ENCODE measurements at regions not wholly inside any gene's neighbourhood (a gene's known extent, or its start where the extent isn't known, plus 50 kb on each side); places are given as distances from the start of the nearest gene placed in this dataset.

DNA sequence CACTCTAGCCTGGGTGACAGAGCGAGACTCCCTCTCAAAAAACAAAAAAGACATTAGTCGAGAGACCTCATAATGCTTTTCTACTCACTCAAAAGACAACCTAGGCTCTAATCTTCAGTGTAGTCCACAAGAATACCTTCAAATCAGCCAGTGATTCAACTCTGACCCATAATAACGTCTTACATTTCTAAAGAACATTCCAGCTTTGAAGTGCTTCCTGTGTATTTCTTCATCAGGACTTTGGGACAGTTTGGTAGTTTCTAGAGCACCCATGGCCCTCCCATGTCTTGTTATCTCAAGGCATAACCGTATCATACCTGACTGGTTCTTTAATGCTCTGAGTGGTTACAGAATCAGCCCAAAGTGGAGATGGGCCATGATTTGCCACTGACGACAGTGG lies 221.3 kb downstream of the SKIDA1 start:
- no peak overlapping the region for H3K4me3 ChIP-seq (ENCODE audit: low read depth, low read length)
- TF ChIP-seq, protein P1, sequence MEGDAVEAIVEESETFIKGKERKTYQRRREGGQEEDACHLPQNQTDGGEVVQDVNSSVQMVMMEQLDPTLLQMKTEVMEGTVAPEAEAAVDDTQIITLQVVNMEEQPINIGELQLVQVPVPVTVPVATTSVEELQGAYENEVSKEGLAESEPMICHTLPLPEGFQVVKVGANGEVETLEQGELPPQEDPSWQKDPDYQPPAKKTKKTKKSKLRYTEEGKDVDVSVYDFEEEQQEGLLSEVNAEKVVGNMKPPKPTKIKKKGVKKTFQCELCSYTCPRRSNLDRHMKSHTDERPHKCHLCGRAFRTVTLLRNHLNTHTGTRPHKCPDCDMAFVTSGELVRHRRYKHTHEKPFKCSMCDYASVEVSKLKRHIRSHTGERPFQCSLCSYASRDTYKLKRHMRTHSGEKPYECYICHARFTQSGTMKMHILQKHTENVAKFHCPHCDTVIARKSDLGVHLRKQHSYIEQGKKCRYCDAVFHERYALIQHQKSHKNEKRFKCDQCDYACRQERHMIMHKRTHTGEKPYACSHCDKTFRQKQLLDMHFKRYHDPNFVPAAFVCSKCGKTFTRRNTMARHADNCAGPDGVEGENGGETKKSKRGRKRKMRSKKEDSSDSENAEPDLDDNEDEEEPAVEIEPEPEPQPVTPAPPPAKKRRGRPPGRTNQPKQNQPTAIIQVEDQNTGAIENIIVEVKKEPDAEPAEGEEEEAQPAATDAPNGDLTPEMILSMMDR (IDR thresholded peaks at IDR 0.05; ENCODE audit: control insufficient read depth, extremely low read depth, insufficient read depth) = no peak
- no peak for DNase-seq (ENCODE audit: low read depth)

DNA sequence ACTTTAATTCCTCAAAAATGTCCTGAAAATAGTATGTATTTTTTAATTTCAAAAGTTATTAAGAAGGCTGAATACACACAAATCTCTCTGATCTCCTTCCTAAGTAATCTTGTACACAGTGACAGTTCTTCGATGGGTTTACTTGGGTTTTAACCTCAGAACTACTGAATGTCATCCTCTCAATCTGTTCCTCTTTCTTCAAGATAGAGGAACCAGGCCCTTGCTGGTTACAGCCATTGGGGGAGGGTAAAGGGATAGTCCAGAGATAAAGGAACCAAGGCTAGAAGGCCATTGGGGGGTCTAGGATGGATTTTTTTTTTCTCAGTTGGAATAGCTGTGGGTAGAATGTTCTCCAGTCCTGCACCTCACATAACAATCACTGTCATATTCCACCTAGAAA lies 224.9 kb downstream of the SKIDA1 start:
- no peak overlapping the region for H3K4me3 ChIP-seq (ENCODE audit: low read depth, low read length)
- no peak for DNase-seq (ENCODE audit: low read depth)
- TF ChIP-seq, protein P1 (IDR thresholded peaks at IDR 0.05; ENCODE audit: control insufficient read depth, extremely low read depth, insufficient read depth) = no peak

DNA sequence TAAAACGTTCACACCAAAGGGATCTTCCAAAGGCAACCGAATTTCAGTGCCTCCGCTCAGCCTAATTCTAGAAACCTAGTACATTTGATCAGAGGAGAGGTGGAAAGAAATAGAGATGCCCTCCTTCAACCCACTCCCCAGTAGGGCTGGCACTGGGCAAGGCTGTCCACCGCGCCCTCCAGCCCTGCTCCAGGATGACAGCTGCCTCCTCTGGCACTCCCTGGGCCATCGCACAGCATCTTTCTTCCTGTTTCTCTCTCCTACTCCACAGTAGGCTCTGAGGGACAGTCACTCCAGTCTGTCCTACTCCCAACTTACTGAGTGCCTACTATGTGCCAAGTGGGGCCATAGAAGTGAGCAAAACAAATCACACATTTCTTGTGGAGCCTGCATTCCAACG lies 226.2 kb downstream of the SKIDA1 start:
- TF ChIP-seq, protein P1 (IDR thresholded peaks at IDR 0.05; ENCODE audit: control insufficient read depth, extremely low read depth, insufficient read depth) = no peak
- H3K4me3 ChIP-seq (ENCODE audit: low read depth, low read length) = no peak overlapping the region
- DNase-seq (ENCODE audit: low read depth) = no peak

DNA sequence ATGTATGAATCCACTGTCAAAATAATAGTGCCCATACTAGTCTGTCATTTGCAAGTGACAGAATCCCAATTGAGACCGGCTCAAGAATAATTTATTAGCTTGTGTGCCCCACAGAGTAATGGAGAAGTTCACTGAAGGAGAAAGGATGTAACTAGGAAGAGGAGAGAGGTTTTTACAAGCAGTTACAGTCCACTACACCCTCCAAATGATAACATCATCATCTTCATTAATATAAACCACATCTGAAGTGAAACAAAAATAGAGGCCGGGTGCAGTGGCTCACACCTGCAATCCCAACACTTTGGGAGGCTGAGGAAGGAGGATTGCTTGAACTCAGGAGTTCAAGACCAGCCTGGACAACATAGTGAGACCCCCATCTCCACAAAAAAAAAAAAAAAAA lies 226.8 kb downstream of the SKIDA1 start:
- TF ChIP-seq, protein P1 (IDR thresholded peaks at IDR 0.05; ENCODE audit: control insufficient read depth, extremely low read depth, insufficient read depth) = no peak
- H3K4me3 ChIP-seq (ENCODE audit: low read depth, low read length) = no peak overlapping the region
- DNase-seq (ENCODE audit: low read depth) = no peak

DNA sequence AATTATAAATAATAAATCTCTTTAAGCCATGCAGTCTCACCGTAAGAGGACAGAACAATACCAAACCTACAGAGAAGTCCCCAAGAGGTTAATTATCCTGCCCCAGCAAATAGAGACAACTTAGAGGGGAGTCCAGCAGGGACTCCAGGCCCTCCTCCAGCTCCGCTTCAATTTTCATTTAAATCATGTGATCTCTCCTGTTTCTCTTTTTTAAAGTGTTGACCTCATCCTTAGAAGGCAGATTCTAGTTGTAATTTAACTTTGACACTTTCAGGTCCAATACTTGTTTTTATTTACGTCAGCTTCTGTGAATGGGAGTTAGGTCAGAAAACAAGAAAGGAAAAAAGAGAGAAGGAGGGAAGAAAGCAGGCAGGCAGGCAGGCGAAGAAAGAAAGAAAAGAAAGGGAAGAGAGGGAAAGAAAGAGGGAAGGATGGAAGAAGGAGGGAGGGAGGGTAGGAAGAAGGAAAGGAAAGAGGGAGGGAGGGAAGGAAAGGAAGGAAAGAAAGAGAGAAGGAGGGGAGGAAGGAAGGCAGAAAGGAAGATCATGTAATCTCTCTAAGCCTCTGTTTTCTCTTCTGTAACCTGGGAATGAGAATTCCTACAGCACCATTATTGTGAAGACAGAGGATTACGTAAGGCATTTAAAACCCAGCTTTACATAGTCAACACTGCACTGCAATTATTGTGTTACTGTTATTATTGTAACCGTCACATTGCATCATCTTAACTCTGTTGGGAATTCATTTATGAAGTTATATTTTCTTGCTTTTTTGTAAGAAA lies 227.7 kb downstream of the SKIDA1 start:
- no peak for DNase-seq (ENCODE audit: low read depth)
- TF ChIP-seq, protein P1 (IDR thresholded peaks at IDR 0.05; ENCODE audit: control insufficient read depth, extremely low read depth, insufficient read depth) = no peak
- H3K4me3 ChIP-seq (ENCODE audit: low read depth, low read length) = no peak overlapping the region

DNA sequence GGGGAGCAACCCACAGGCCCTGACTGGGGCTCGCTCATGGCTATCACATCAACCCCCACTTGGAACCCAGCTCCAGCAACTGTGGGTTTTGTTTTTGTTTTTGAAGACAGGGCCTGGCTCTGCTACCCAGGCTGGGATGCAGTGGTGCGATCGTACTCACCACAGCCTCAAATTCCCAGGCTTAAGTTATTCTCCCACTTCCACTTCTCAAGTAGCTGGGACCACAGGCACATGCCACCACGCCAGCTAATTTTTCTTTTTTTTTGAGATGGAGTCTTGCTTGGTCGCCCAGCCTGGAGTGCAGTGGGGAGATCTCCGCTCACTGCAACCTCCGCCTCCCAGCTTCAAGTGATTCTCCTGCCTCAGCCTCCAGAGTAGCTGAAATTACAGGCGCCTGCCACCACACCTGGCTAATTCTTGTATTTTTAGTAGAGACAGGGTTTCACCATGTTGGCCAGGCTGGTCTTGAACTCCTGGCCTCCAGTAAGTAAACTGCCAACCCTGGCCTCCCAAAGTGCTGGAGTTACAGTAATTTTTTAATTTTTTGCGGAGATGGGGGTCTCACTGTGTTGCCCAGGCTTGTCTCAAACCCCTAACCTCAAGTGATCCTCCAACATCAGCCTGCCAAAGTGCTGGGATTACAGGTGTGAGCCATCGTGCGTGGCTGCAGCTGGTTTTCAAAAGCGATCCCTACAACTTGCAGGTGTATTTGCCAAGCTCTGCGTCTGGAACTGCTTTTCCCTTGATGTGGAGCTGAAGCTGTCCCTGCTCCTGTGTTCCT lies 228.7 kb downstream of the SKIDA1 start:
- no peak overlapping the region for H3K4me3 ChIP-seq (ENCODE audit: low read depth, low read length)
- no peak for DNase-seq (ENCODE audit: low read depth)
- TF ChIP-seq, protein P1 (IDR thresholded peaks at IDR 0.05; ENCODE audit: control insufficient read depth, extremely low read depth, insufficient read depth) = no peak
